ENCODE measurements at regions not wholly inside any gene's neighbourhood (a gene's known extent, or its start where the extent isn't known, plus 50 kb on each side); places are given as distances from the start of the nearest gene placed in this dataset.
"Not testable (repeated sequence)": the region's sequence is repeated elsewhere in the genome, so short reads cannot be mapped to it uniquely, and the experiment has no call there.

- no peak overlapping the region for H3K27ac Mint-ChIP-seq
- ATAC-seq (ENCODE audit: poor library complexity) (no peak), DNase-seq (no peak)
- Histone ChIP-seq H3K4me3 (ENCODE audit: low read length) (no peak overlapping the region), H3K27me3 (ENCODE audit: control insufficient read depth in 1 of 2, insufficient read depth in 2 of 2, low read length in 2 of 2) (no peaks in the 10 kb centered on the region), H3K4me1 (ENCODE audit: insufficient read depth, low read length) (no peaks in the 10 kb centered on the region), H3K36me3 (ENCODE audit: insufficient read depth, low read length) (no peaks in the 10 kb centered on the region), H3K27ac (ENCODE audit: low read depth in 1 of 2, low read length in 2 of 2) (no peak overlapping the region), H3K9me3 (ENCODE audit: control insufficient read depth in 1 of 2, insufficient read depth in 1 of 2, low read length in 2 of 2) (peaks cover 0 to 4% of the 10 kb centered on the region in 2 experiments)
- no peaks in the 10 kb centered on the region for H3K4me1 Mint-ChIP-seq (ENCODE audit: low read depth)
- ChIA-PET POLR2A (no interaction called here), CTCF (no interaction called here)
- no peak for TF ChIP-seq CTCF (IDR thresholded peaks at IDR 0.05)
- no peaks in the 10 kb centered on the region for H3K36me3 Mint-ChIP-seq (ENCODE audit: low read depth)
- no peaks in the 10 kb centered on the region for H3K27me3 Mint-ChIP-seq
- peaks cover 4% of the 10 kb centered on the region for H3K9me3 Mint-ChIP-seq
- H3K4me3 Mint-ChIP-seq: no peak overlapping the region
- intact Hi-C loops (cut with DNase I, micrococcal nuclease): no loop called here
Measured at GRCh38 chr7:94782777-94783176, 124.6 kb upstream of the PPP1R9A start.

- no peak overlapping the region for H3K27ac ChIP-seq (ENCODE audit: low read depth in 1 of 2, low read length in 2 of 2)
- H3K4me3 ChIP-seq (ENCODE audit: low read length): no peak overlapping the region
- CTCF ChIA-PET: no interaction called here
- ATAC-seq (ENCODE audit: poor library complexity) (no peak), DNase-seq (no peak)
- TF ChIP-seq CTCF (IDR thresholded peaks at IDR 0.05): no peak
- H3K9me3 ChIP-seq (ENCODE audit: control insufficient read depth in 1 of 2, insufficient read depth in 1 of 2, low read length in 2 of 2): peaks cover 0 to 4% of the 10 kb centered on the region in 2 experiments
- no peaks in the 10 kb centered on the region for H3K36me3 ChIP-seq (ENCODE audit: insufficient read depth, low read length)
- Mint-ChIP-seq H3K27me3 (no peaks in the 10 kb centered on the region), H3K27ac (no peak overlapping the region), H3K4me3 (no peak overlapping the region), H3K9me3 (peaks cover 6% of the 10 kb centered on the region), H3K4me1 (ENCODE audit: low read depth) (no peaks in the 10 kb centered on the region), H3K36me3 (ENCODE audit: low read depth) (no peaks in the 10 kb centered on the region)
- H3K4me1 ChIP-seq (ENCODE audit: insufficient read depth, low read length): no peaks in the 10 kb centered on the region
- POLR2A ChIA-PET: no interaction called here
- H3K27me3 ChIP-seq (ENCODE audit: control insufficient read depth in 1 of 2, insufficient read depth in 2 of 2, low read length in 2 of 2): no peaks in the 10 kb centered on the region
- intact Hi-C loops (cut with DNase I, micrococcal nuclease): no loop called here
Measured at GRCh38 chr7:94787285-94787684, 120.1 kb upstream of the PPP1R9A start.

GRCh38 chr7:94788378-94788777 lies 119.0 kb upstream of the PPP1R9A start:
- H3K27ac Mint-ChIP-seq; CTCF ChIA-PET; DNase-seq; H3K4me3 Mint-ChIP-seq; POLR2A ChIA-PET; H3K9me3 ChIP-seq (ENCODE audit: control insufficient read depth in 1 of 2, insufficient read depth in 1 of 2, low read length in 2 of 2); intact Hi-C loops (cut with DNase I, micrococcal nuclease); ATAC-seq (ENCODE audit: poor library complexity); H3K4me3 ChIP-seq (ENCODE audit: low read length); H3K36me3 Mint-ChIP-seq (ENCODE audit: low read depth); H3K36me3 ChIP-seq (ENCODE audit: insufficient read depth, low read length); H3K27me3 ChIP-seq (ENCODE audit: control insufficient read depth in 1 of 2, insufficient read depth in 2 of 2, low read length in 2 of 2); H3K4me1 ChIP-seq (ENCODE audit: insufficient read depth, low read length); H3K9me3 Mint-ChIP-seq; H3K4me1 Mint-ChIP-seq (ENCODE audit: low read depth); H3K27me3 Mint-ChIP-seq; H3K27ac ChIP-seq (ENCODE audit: low read depth in 1 of 2, low read length in 2 of 2): not testable (repeated sequence)

- Mint-ChIP-seq H3K4me3 (no peak overlapping the region), H3K9me3 (peaks cover 3% of the 10 kb centered on the region), H3K27me3 (no peaks in the 10 kb centered on the region), H3K4me1 (ENCODE audit: low read depth) (no peaks in the 10 kb centered on the region), H3K27ac (no peak overlapping the region), H3K36me3 (ENCODE audit: low read depth) (no peaks in the 10 kb centered on the region)
- POLR2A ChIA-PET: no interaction called here
- no peak overlapping the region for H3K27ac ChIP-seq (ENCODE audit: low read depth in 1 of 2, low read length in 2 of 2)
- no peaks in the 10 kb centered on the region for H3K27me3 ChIP-seq (ENCODE audit: control insufficient read depth in 1 of 2, insufficient read depth in 2 of 2, low read length in 2 of 2)
- no peaks in the 10 kb centered on the region for H3K4me1 ChIP-seq (ENCODE audit: insufficient read depth, low read length)
- DNase-seq (no peak), ATAC-seq (ENCODE audit: poor library complexity) (no peak)
- no peaks in the 10 kb centered on the region for H3K9me3 ChIP-seq (ENCODE audit: control insufficient read depth in 1 of 2, insufficient read depth in 1 of 2, low read length in 2 of 2)
- CTCF ChIA-PET: no interaction called here
- intact Hi-C loops (cut with DNase I, micrococcal nuclease): loop anchor here in 1 of 2 experiments (10.0 kb wide), 1 partner anchor 57 kb away; no protein-coding TSS in a partner anchor
- H3K36me3 ChIP-seq (ENCODE audit: insufficient read depth, low read length): no peaks in the 10 kb centered on the region
- H3K4me3 ChIP-seq (ENCODE audit: low read length): no peak overlapping the region
- TF ChIP-seq CTCF (IDR thresholded peaks at IDR 0.05): no peak
Measured at GRCh38 chr7:94792241-94792640, 115.2 kb upstream of the PPP1R9A start.

- H3K27ac ChIP-seq (ENCODE audit: low read depth in 1 of 2, low read length in 2 of 2); POLR2A ChIA-PET; H3K27ac Mint-ChIP-seq; H3K36me3 ChIP-seq (ENCODE audit: insufficient read depth, low read length); H3K27me3 Mint-ChIP-seq; DNase-seq; H3K4me3 Mint-ChIP-seq; H3K4me1 ChIP-seq (ENCODE audit: insufficient read depth, low read length); ATAC-seq (ENCODE audit: poor library complexity); H3K9me3 Mint-ChIP-seq; H3K9me3 ChIP-seq (ENCODE audit: control insufficient read depth in 1 of 2, insufficient read depth in 1 of 2, low read length in 2 of 2); H3K4me1 Mint-ChIP-seq (ENCODE audit: low read depth); H3K4me3 ChIP-seq (ENCODE audit: low read length); H3K36me3 Mint-ChIP-seq (ENCODE audit: low read depth); CTCF ChIA-PET; H3K27me3 ChIP-seq (ENCODE audit: control insufficient read depth in 1 of 2, insufficient read depth in 2 of 2, low read length in 2 of 2): not testable (repeated sequence)
- intact Hi-C loops (cut with DNase I, micrococcal nuclease): loop anchor here in 1 of 2 experiments (10.0 kb wide), 1 partner anchor 63 kb away; no protein-coding TSS in a partner anchor
Measured at GRCh38 chr7:94797404-94797803, 110.0 kb upstream of the PPP1R9A start.

All from CD4-positive, alpha-beta T cell (primary cell).